GM18867 (cell line): ENCODE measurements at regions not wholly inside any gene's neighbourhood (a gene's known extent, or its start where the extent isn't known, plus 50 kb on each side); places are given as distances from the start of the nearest gene placed in this dataset.

Experiments
- ATAC-seq: cut with Tn5 transposase; IDR thresholded peaks from one replicate; pipeline ENCODE4 v1.9.1; 2021; ENCODE audit warnings: mild to moderate bottlenecking, moderate library complexity; ENCODE audit not compliant: unreplicated experiment

- ATAC-seq = no peak
These were observed 566.2 kb upstream of the ZFHX3 start for GRCh38 chr16:73614131-73614530.

- no peak for ATAC-seq
These were observed 562.8 kb upstream of the ZFHX3 start for GRCh38 chr16:73610605-73611156.

GRCh38 chr16:73610160-73610559 is 562.2 kb upstream of the ZFHX3 start:
- ATAC-seq = no peak

DNA sequence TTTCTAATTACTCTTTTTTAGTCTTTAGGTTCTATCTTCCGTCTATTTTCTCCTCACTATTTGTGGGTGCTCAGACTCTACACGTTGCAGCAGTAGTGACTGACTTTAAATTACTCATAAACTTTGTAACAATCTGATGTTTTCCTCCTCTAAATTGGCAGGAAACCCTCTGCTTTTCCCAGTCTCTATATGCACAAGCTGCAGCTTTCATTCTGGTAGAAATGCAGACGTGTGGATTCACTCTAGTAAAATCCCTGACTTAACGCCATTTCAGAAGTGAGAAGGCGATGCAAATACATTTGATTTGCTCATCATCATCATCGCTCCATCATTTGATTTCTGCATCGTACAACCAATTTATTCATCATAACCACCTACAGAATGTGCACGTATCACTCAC is 561.0 kb upstream of the ZFHX3 start:
- ATAC-seq = no peak

DNA sequence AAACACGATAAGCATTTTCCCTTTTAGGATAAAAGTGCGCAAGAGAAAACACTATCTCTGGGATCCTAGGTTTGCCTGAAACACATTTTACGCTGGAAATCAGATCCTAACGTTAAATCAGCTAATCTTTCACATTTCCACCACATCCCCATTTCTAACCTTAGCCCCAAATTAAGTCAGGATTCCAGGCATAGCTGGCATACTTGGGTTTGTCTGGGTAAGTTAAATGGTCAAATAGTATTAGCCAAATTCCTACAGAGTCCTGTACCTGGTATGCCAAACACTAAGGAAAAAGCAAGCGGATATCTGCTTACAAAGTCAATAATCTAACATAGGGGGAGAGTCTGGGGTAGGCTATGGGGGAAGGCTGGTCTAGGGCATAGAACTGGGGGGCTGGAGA is 557.4 kb upstream of the ZFHX3 start:
- no peak for ATAC-seq

DNA sequence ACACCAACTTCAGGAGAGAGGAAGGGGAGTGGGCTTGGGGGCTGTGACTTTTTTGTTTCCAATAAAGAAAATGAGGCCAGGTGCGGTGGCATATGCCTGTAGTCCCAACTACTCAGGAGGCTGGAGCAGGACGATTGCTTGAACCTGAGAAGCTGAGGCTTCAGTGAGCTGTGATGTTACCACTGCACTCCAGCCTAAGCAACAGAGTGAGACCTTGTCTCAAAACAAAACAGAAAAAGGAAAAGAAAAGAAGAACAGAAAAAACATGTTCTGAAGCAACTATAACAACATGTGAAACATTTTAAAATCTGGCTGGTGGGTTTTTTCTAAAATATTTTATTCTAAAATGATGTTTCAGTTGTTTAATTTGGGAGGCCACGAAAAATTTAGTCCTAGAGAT is 554.0 kb upstream of the ZFHX3 start:
- ATAC-seq = peak; percentile 77

GRCh38 chr16:73599870-73600269 is 551.9 kb upstream of the ZFHX3 start:
- no peak for ATAC-seq

- ATAC-seq = no peak
These were observed 551.4 kb upstream of the ZFHX3 start for GRCh38 chr16:73599351-73599750.

GRCh38 chr16:73584157-73584556 is 536.2 kb upstream of the ZFHX3 start:
- ATAC-seq = no peak

- ATAC-seq = no peak
These were observed 524.4 kb upstream of the ZFHX3 start for GRCh38 chr16:73572135-73572828.

DNA sequence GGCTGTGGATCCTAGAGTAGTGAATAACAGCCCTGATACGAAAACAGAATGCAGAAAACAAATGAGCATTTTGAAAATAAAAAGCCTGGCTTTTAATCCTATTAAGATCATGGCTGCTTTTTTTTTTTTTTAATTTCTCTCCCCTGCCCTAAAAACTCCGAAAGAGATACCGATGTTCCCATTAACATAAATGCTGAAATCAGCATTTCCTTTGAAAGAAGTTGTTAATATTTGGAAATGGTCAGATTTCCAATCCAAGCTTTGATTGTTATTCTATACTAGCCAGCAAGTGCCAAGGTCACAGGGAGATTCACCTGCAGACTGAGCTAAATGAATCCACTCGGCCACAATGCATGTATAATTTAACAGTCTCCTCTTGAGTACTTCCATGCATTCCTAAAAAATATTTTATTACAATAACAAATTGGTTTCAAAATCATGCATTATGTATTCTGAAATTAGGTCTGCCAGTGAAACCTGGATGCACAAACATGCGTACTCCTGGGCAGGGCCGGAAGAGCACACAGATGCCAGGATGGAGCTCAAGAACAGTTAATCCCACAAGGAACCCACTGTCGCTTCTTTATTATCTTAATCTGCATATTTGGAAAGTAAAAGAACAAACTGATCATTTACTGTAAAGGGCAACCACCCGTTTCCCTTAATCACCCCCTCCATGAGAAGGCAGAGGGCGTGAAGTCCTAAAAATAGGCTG is 521.5 kb upstream of the ZFHX3 start:
- ATAC-seq = no peak

DNA sequence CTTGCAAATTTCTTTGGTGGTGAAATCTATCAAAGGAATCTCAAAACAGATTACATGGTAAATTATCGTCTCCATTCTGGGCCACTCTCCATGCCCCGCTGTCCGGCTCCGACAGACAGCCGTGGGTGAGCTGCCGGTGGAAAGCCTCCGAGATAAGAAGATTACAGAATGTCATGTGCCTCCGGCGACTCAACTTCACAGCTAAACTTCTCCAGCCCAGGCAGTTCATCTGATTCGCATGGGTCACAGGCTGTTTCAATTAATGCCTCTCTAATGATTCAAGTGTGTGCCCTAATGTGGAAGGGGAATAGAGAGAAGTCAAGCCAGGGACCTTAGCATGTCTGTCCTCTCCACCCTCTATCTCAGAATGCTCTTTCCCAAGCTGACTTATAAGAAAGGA is 520.8 kb upstream of the ZFHX3 start:
- ATAC-seq = no peak

DNA sequence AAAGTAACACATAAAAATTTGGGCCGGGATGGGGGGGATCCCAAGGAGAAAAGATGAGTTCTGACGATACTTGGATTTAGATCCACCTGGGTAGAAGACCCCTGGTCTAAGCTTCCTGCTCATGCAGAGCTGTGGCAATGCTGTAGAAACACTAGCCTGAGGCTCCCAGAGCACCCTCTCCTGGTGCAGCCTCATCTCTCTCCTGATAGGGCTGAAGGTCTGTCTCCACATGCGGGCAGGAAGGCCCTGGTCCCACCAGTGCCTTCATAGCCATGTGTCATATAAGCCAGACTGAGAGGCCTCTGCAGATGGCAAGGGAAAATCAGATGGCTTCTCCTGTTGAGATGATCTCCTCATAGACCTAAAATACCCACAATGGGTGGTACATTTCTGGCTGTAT is 518.0 kb upstream of the ZFHX3 start:
- ATAC-seq = no peak

GRCh38 chr16:73565263-73565662 is 517.3 kb upstream of the ZFHX3 start:
- no peak for ATAC-seq

- no peak for ATAC-seq
These were observed 515.8 kb upstream of the ZFHX3 start for GRCh38 chr16:73563709-73564108.

DNA sequence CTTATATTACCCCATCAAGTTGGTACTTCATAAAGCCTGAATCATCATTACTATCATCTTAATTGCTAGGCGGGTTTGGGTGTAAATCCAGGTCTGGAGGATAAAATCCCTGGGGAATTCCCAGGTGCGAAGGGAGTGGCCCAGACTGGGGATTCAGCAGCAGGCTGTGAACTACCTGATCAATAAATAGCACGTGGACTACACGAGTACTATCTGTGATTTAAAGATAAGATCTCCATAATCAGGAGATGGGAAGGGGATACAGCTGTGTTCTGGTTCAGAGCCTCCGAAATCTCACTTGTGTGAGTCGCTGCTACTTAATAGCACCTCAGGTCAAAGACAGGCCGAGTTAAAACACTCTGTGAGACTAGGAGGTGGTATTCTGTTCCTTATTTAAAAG is 512.6 kb upstream of the ZFHX3 start:
- ATAC-seq = no peak

DNA sequence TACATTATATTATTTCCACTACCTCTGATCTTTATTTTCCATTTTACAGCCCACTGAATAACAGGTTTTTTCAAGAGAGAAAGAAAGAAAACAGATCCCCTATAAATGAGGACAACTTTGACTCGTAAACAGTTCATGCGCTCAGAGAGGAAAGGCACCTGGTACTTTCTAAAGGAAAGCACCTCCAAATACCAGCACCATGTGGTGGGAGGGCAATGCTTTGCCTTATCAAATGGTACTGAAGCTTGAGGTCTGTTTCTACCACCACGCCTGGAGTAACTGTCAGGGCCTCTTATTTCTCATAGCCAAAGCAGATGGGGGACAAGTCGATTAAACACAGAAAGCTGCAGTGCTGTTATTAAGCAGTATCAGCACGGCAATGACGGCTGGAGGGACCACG is 510.3 kb upstream of the ZFHX3 start:
- no peak for ATAC-seq

- ATAC-seq = no peak
These were observed 506.2 kb upstream of the ZFHX3 start for GRCh38 chr16:73553941-73554660.

DNA sequence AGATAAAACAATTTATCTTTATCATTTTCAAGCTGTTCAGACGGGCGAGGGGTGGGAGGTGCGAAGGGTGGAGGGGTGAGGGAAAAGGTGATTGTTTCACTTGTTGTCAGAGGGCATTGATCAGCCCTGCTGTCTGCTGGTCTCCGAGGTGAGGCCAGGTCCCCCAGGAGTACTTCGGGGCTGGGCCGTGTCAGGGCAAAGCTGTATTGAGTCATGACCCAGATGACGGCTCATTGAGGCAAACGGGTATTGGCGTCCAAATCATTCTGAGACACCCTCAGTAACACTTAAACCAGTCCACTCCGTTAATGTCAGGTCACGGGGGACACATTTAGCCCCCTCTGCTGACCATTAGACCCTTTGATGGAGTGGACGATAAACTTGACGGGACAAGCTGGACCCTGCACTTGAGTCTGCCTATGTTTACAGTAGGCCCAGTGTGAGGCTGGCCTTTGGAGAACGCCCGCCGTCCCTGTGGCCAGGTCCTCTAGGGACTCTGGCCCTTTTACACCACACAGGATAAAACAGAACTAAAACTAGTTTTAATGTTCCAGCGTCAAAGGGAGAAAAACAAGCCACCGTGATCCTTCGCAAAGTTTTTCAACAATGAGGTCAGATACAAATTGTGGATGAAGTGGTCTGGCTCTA is 502.2 kb upstream of the ZFHX3 start:
- ATAC-seq = no peak

GRCh38 chr16:73547552-73548403 is 499.9 kb upstream of the ZFHX3 start:
- ATAC-seq = no peak
